Midbrain (tissue), 1 donor: ENCODE measurements at regions not wholly inside any gene's neighbourhood (a gene's known extent, or its start where the extent isn't known, plus 50 kb on each side); places are given as distances from the start of the nearest gene placed in this dataset.

Experiments
- DNase-seq: peaks from one replicate; lab custom pipeline; 2025; lab: John Stamatoyannopoulos, UW

DNA sequence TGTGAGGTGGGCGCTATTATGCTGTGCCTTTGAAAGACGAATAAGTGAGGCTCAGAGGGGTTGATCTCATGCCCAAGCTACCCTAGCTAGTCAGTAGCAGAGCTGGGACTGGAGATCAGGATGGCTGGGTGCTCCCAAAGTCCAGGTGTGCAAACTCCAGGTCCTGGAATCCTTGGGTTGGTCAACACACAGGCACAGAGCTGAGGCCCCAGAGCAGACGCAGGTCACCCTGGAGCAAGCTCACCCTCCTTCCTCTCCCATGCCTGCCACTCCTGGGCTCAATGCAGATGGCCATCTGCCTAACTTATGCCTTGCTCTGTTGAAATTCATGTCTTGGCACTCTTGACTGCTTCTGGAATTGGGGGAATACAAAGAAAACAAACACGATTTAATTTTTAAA, 587.2 kb downstream of the PTPRU start:
- DNase-seq, result no peak

DNA sequence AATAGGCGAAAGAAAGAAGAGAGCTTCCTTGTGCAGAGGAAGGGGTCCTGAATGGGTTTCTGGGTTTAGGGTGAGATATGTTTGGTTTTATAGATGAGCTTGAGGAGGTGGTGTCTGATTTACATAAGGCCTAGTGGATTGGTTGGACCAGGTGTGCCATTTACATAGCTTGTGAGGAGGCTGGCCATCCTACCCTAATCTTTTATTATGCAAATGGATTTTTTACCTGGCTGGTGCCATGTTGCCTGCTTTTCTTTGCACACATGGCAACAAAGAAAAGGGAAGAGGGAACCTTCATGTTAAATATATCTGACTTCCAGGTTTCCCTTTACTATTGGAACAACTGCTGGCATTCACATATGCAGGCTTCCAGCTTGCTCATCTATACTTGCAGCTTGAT, 585.3 kb downstream of the PTPRU start:
- no peak for DNase-seq

GRCh38 chr1:29820401-29820800, 584.1 kb downstream of the PTPRU start:
- DNase-seq, result no peak

GRCh38 chr1:29812408-29813135, 576.2 kb downstream of the PTPRU start:
- no peak for DNase-seq

GRCh38 chr1:29811727-29812407, 575.5 kb downstream of the PTPRU start:
- DNase-seq, result no peak

- no peak for DNase-seq
These were observed 574.9 kb downstream of the PTPRU start for GRCh38 chr1:29811247-29811646.

GRCh38 chr1:29810121-29811120, 574.1 kb downstream of the PTPRU start:
- DNase-seq, result no peak

DNA sequence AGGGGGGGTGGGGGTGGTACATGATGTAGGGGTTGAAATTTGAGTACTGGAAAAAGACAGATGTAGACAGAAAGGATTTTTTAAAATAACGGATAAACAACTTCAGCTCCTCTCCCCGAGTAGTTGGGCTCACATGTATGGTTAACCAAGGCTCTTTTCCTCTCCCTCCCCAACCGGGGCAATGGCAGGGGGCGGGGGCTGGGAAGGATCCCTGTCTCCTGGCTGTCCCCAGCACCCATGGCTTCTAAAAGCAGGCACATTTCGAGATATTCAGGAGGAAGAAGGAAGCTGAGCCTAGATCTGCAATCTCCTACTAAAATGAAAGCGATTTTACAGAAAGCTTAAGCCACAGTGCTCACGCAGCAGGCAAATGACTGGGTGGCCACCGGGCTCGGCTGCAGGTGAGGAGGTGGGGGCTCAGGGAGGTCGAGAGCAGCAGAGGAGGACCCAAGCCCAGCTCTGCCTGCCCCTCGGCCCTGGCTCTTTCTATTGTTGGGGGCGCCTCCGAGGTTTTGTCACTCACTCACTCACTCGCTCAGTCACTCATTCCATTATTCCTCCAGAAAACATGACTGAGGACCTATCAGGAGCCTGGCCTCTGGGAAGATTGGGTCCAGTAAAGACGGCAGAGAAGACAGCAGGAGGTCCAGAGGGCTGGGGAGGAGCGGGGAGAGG, 573.3 kb downstream of the PTPRU start:
- no peak for DNase-seq

GRCh38 chr1:29808141-29808995, 572.0 kb downstream of the PTPRU start:
- DNase-seq, result no peak

GRCh38 chr1:29807689-29808088, 571.4 kb downstream of the PTPRU start:
- no peak for DNase-seq

- no peak for DNase-seq
These were observed 570.5 kb downstream of the PTPRU start for GRCh38 chr1:29806646-29807319.

GRCh38 chr1:29805896-29806160, 569.5 kb downstream of the PTPRU start:
- DNase-seq, result no peak

- DNase-seq, result no peak
These were observed 569.0 kb downstream of the PTPRU start for GRCh38 chr1:29805122-29805895.

- no peak for DNase-seq
These were observed 568.0 kb downstream of the PTPRU start for GRCh38 chr1:29804181-29804899.

DNA sequence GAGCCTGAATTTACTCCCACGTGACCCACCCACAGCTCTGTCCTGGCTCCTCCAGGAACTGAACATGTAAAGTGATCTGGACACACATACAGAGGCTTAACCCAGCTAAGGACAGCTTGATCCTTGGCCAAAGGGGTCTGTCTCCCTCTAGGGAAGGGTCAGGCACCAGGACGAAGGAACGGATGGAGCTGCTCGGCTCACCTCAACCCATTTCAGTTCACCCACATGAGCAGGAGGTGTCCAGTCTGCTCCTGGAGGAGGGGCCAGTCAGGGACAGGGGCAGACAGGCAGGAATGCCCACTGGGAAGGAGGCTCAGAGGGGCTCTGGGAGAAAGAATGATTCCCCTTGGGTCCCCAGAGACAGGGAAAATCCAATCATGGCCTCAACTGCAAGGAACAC, 567.2 kb downstream of the PTPRU start:
- no peak for DNase-seq

- no peak for DNase-seq
These were observed 566.1 kb downstream of the PTPRU start for GRCh38 chr1:29802181-29803068.

GRCh38 chr1:29801561-29801973, 565.2 kb downstream of the PTPRU start:
- DNase-seq, result no peak

- DNase-seq, result no peak
These were observed 564.7 kb downstream of the PTPRU start for GRCh38 chr1:29801003-29801402.
